Smooth muscle cell (in vitro differentiated cells): ENCODE measurements at regions not wholly inside any gene's neighbourhood (a gene's known extent, or its start where the extent isn't known, plus 50 kb on each side); places are given as distances from the start of the nearest gene placed in this dataset.
A peak's percentile ranks its signal among the peaks of the same experiment; 100 is the strongest.

Experiments used
- DNase-seq: peaks from one replicate; lab custom pipeline; 2025; ENCODE audit not compliant: unreplicated experiment; lab: John Stamatoyannopoulos, UW
- H2AFZ ChIP-seq: fragments of 200-600 bp; sonication (generic); 2 replicates; pipeline ENCODE4 v1.6.0; 2016; ENCODE audit warnings: antibody characterized with exemption, low read depth, mild to moderate bottlenecking
- H3F3A ChIP-seq: fragments of 200-600 bp; sonication (generic); 2 replicates; pipeline ENCODE4 v1.6.0; 2017; ENCODE audit warnings: antibody characterized with exemption, low read depth
- H3K27ac ChIP-seq: fragments of 200-600 bp; sonication (generic); 2 replicates; pipeline ENCODE4 v1.5.1; 2016; ENCODE audit warnings: low read depth, mild to moderate bottlenecking
- H3K27me3 ChIP-seq: fragments of 200-600 bp; sonication (generic); 2 replicates; pipeline ENCODE4 v1.6.1; 2016; ENCODE audit warnings: low read depth, mild to moderate bottlenecking
- H3K36me3 ChIP-seq: fragments of 200-600 bp; sonication (generic); 2 replicates; pipeline ENCODE4 v1.5.1; 2016; ENCODE audit warnings: low read depth
- H3K4me1 ChIP-seq: fragments of 200-600 bp; sonication (generic); 2 replicates; pipeline ENCODE4 v1.5.1; 2016; ENCODE audit warnings: low read depth
- H3K4me2 ChIP-seq: fragments of 200-600 bp; sonication (generic); 2 replicates; pipeline ENCODE4 v1.6.0; 2016; ENCODE audit warnings: mild to moderate bottlenecking
- H3K4me3 ChIP-seq: fragments of 200-600 bp; sonication (generic); 2 replicates; pipeline ENCODE4 v1.5.1; 2016; ENCODE audit warnings: mild to moderate bottlenecking
- H3K79me2 ChIP-seq: fragments of 200-600 bp; sonication (generic); 2 replicates; pipeline ENCODE4 v1.6.0; 2016; ENCODE audit warnings: low read depth, mild to moderate bottlenecking
- H3K9ac ChIP-seq: fragments of 200-600 bp; sonication (generic); 2 replicates; pipeline ENCODE4 v1.6.0; 2016; ENCODE audit warnings: low read depth
- H3K9me3 ChIP-seq: fragments of 200-600 bp; sonication (generic); replicated peaks from 2 replicates; pipeline ENCODE4 v1.5.1; 2016; ENCODE audit warnings: low read depth
- H4K20me1 ChIP-seq: fragments of 200-600 bp; sonication (generic); 2 replicates; pipeline ENCODE4 v1.6.0; 2016; ENCODE audit warnings: low read depth
- WGBS: methylation state at CpG from one replicate; pipeline ENCODE4 v1.1.7; 2016; ENCODE audit warnings: low lambda C conversion rate; 5-methylcytosine and 5-hydroxymethylcytosine counted together
- TF ChIP-seq, protein P1 (sequence below): fragments of 200-600 bp; sonication (generic); IDR thresholded peaks from 2 replicates; pipeline ENCODE4 v1.5.1; 2017; ENCODE audit warnings: borderline replicate concordance, mild to moderate bottlenecking, antibody characterized with exemption; ENCODE audit not compliant: insufficient read depth, poor library complexity, severe bottlenecking

DNA sequence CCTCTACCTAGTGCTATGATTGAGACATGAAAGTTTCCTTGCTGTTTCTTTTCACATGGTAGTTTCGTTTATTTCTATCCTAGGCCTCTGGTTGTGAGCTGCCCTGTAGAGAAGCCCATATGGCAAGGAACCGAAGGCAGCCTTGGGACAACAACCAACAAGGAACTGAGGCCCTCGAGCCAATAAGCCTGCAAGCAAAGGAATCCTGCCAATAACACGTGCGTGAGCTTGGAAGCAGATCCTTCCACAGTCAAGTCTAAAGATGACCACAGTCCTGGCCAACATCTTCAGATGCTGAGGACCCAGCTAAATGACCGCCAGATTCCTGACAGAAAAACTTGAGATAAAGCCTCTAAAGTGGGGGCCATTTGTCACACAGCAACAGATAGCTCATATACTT lies 100.4 kb upstream of the FAM9B start:
- Histone ChIP-seq H3K9ac (no peak overlapping the region), H3F3A (no peaks in the 10 kb centered on the region), H3K36me3 (no peaks in the 10 kb centered on the region), H3K27me3 (no peaks in the 10 kb centered on the region), H4K20me1 (no peaks in the 10 kb centered on the region), H3K4me3 (no peak overlapping the region), H3K9me3 (no peaks in the 10 kb centered on the region), H2AFZ (no peak overlapping the region), H3K79me2 (no peaks in the 10 kb centered on the region), H3K4me2 (no peak overlapping the region), H3K4me1 (no peaks in the 10 kb centered on the region), H3K27ac (no peak overlapping the region)
- TF ChIP-seq, protein P1, sequence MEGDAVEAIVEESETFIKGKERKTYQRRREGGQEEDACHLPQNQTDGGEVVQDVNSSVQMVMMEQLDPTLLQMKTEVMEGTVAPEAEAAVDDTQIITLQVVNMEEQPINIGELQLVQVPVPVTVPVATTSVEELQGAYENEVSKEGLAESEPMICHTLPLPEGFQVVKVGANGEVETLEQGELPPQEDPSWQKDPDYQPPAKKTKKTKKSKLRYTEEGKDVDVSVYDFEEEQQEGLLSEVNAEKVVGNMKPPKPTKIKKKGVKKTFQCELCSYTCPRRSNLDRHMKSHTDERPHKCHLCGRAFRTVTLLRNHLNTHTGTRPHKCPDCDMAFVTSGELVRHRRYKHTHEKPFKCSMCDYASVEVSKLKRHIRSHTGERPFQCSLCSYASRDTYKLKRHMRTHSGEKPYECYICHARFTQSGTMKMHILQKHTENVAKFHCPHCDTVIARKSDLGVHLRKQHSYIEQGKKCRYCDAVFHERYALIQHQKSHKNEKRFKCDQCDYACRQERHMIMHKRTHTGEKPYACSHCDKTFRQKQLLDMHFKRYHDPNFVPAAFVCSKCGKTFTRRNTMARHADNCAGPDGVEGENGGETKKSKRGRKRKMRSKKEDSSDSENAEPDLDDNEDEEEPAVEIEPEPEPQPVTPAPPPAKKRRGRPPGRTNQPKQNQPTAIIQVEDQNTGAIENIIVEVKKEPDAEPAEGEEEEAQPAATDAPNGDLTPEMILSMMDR, result no peak
- no peak for DNase-seq
- 69% methylated on average over 6 of the region's 6 CpGs for WGBS

DNA sequence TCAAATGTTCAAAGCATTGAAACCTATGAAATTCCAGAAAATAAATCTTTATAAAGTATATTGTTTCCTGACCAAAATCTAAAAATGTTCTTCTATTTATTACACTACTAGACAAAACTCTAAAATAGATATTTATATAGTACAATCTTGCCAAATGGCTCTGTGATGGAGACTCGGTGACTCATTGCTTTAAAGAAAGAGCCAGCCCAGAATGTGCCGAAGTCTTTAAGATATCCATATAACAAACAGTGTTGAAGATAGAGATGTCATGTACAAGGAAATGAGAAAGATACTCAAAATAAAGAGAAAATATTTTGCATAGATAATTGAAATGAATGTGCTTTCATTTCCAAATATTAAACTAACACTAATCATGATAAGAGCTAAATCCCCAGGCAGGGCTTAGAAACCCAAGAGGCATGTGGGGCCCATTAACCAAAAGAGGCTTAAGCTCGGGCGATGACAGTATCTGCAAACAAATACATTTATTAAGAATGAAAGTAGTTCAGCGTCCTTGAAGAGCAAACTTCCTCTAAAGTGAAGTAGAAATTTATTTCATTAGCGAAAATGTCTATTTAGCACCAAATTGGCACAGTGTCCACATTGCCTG lies 102.1 kb upstream of the FAM9B start:
- Histone ChIP-seq H3F3A (no peaks in the 10 kb centered on the region), H3K4me2 (peak overlapping the region; percentile 68), H3K27ac (peak overlapping the region; percentile 31), H3K9me3 (no peaks in the 10 kb centered on the region), H3K79me2 (no peaks in the 10 kb centered on the region), H3K27me3 (no peaks in the 10 kb centered on the region), H3K36me3 (no peaks in the 10 kb centered on the region), H3K9ac (no peak overlapping the region), H3K4me3 (no peak overlapping the region), H3K4me1 (no peaks in the 10 kb centered on the region), H2AFZ (no peak overlapping the region), H4K20me1 (no peaks in the 10 kb centered on the region)
- DNase-seq, result no peak
- WGBS, result 53% methylated on average over 6 of the region's 6 CpGs
- TF ChIP-seq, protein P1, result no peak

DNA sequence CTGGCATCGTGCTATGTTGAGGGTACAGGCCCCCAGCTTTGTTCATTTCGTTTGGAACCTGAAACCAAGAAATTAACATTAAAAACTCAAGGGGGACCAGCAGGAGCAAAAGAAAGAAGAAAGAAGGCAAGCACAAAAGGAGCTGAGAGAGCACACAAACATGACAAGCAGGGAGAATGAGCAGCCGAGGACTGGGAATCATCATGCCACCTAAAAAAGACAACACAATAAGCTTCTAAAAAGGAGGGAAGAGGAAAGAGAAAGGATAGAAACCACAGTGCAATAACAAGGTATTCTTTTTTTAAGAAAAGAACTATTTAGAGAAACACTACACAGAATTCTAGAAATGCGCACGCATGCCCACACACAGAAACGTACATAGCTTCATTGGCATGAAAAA lies 103.2 kb upstream of the FAM9B start:
- H3K27ac ChIP-seq, result no peak overlapping the region
- TF ChIP-seq, protein P1, result no peak
- no peak overlapping the region for H2AFZ ChIP-seq
- H3K27me3 ChIP-seq, result no peaks in the 10 kb centered on the region
- no peaks in the 10 kb centered on the region for H3K36me3 ChIP-seq
- no peaks in the 10 kb centered on the region for H4K20me1 ChIP-seq
- no peak overlapping the region for H3K4me2 ChIP-seq
- H3F3A ChIP-seq, result no peaks in the 10 kb centered on the region
- H3K9ac ChIP-seq, result no peak overlapping the region
- no peaks in the 10 kb centered on the region for H3K4me1 ChIP-seq
- 82% methylated on average over 6 of the region's 6 CpGs for WGBS
- no peaks in the 10 kb centered on the region for H3K79me2 ChIP-seq
- H3K4me3 ChIP-seq, result no peak overlapping the region
- no peak for DNase-seq
- H3K9me3 ChIP-seq, result no peaks in the 10 kb centered on the region

DNA sequence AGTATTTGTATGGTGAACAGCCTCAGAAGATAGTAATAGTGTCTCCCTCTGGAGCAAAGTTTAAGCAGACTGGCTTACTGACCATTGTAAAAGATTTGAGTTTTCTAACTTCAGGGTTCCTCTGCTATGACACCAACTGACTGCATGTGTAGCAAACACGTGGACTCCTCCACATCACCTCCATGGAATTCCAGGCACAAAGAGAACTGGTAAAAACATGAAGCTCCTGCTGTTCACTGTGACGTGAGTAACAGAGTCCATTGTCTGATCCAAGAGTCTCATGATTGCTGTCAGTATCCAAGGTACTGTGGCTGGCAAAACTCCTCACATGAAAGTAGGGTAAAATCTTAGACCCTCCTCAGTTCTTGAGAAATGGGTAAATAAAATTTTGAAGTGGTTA lies 107.6 kb upstream of the FAM9B start:
- Histone ChIP-seq H2AFZ (no peak overlapping the region), H3F3A (no peaks in the 10 kb centered on the region), H3K79me2 (no peaks in the 10 kb centered on the region), H3K27me3 (no peaks in the 10 kb centered on the region), H3K4me1 (no peaks in the 10 kb centered on the region), H3K36me3 (no peaks in the 10 kb centered on the region), H3K9ac (no peak overlapping the region), H3K27ac (peak overlapping the region; percentile 40), H3K4me3 (no peak overlapping the region), H4K20me1 (no peaks in the 10 kb centered on the region), H3K9me3 (no peaks in the 10 kb centered on the region), H3K4me2 (no peak overlapping the region)
- DNase-seq, result no peak
- TF ChIP-seq, protein P1, result no peak
- WGBS, result 33% methylated on average over 2 of the region's 2 CpGs
